ENCODE measurements at regions not wholly inside any gene's neighbourhood (a gene's known extent, or its start where the extent isn't known, plus 50 kb on each side); places are given as distances from the start of the nearest gene placed in this dataset.

DNA sequence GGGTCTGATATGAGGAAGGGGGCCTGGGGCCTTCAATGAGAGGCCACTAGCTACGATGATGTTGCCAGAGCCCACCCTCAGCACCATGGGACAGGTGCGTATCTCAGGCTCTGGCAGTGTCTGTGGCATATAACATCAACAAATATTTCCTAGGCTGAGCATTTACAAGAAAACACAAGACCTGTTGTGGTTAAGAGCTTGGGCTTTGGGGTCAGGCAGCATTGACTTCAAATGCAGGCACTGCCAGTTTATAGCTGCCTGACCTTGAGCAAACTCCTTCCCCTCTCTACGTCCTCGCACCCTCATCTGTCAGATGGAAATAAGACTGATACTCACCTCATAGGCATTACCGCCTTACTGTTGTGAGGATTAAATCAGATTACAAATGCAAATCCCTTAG lies 156.0 kb downstream of the KATNAL1 start:
- TF ChIP-seq POLR2A (IDR thresholded peaks at IDR 0.05; ENCODE audit: low read length) (no peak), CEBPB (IDR thresholded peaks at IDR 0.05) (no peak), CHD4 (IDR thresholded peaks at IDR 0.05; ENCODE audit: borderline replicate concordance) (no peak)
- TF ChIP-seq, protein P1, sequence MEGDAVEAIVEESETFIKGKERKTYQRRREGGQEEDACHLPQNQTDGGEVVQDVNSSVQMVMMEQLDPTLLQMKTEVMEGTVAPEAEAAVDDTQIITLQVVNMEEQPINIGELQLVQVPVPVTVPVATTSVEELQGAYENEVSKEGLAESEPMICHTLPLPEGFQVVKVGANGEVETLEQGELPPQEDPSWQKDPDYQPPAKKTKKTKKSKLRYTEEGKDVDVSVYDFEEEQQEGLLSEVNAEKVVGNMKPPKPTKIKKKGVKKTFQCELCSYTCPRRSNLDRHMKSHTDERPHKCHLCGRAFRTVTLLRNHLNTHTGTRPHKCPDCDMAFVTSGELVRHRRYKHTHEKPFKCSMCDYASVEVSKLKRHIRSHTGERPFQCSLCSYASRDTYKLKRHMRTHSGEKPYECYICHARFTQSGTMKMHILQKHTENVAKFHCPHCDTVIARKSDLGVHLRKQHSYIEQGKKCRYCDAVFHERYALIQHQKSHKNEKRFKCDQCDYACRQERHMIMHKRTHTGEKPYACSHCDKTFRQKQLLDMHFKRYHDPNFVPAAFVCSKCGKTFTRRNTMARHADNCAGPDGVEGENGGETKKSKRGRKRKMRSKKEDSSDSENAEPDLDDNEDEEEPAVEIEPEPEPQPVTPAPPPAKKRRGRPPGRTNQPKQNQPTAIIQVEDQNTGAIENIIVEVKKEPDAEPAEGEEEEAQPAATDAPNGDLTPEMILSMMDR (IDR thresholded peaks at IDR 0.05), result no peak
- TF ChIP-seq, protein P2, sequence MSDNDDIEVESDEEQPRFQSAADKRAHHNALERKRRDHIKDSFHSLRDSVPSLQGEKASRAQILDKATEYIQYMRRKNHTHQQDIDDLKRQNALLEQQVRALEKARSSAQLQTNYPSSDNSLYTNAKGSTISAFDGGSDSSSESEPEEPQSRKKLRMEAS (IDR thresholded peaks at IDR 0.05), result no peak

Measured in A549 (cell line).